NCI-H2107 (cell line): ENCODE measurements at regions not wholly inside any gene's neighbourhood (a gene's known extent, or its start where the extent isn't known, plus 50 kb on each side); places are given as distances from the start of the nearest gene placed in this dataset.

Experiments used
- DNase-seq: peaks from one replicate; lab custom pipeline; 2025; lab: John Stamatoyannopoulos, UW

- DNase-seq = no peak
Observed at GRCh38 chr16:79329967-79330366, 270.6 kb downstream of the MAF start.

- DNase-seq = no peak
Observed at GRCh38 chr16:79329166-79329521, 271.4 kb downstream of the MAF start.

- DNase-seq = no peak
Observed at GRCh38 chr16:79328402-79329165, 272.0 kb downstream of the MAF start.

- DNase-seq = no peak
Observed at GRCh38 chr16:79327836-79328235, 272.7 kb downstream of the MAF start.

- DNase-seq = no peak
Observed at GRCh38 chr16:79326549-79326948, 274.0 kb downstream of the MAF start.

- DNase-seq = no peak
Observed at GRCh38 chr16:79325226-79325945, 275.2 kb downstream of the MAF start.

GRCh38 chr16:79320956-79321355, 279.6 kb downstream of the MAF start:
- DNase-seq = no peak

- no peak for DNase-seq
Observed at GRCh38 chr16:79318143-79318899, 282.2 kb downstream of the MAF start.

- DNase-seq = no peak
Observed at GRCh38 chr16:79317521-79317920, 283.0 kb downstream of the MAF start.

GRCh38 chr16:79317026-79317425, 283.5 kb downstream of the MAF start:
- no peak for DNase-seq

- no peak for DNase-seq
Observed at GRCh38 chr16:79316004-79316458, 284.5 kb downstream of the MAF start.

- no peak for DNase-seq
Observed at GRCh38 chr16:79312502-79312901, 288.0 kb downstream of the MAF start.

- DNase-seq = no peak
Observed at GRCh38 chr16:79310710-79311109, 289.8 kb downstream of the MAF start.

GRCh38 chr16:79309606-79310005, 290.9 kb downstream of the MAF start:
- no peak for DNase-seq

GRCh38 chr16:79307214-79307613, 293.3 kb downstream of the MAF start:
- no peak for DNase-seq

- DNase-seq = no peak
Observed at GRCh38 chr16:79305074-79305473, 295.5 kb downstream of the MAF start.

GRCh38 chr16:79303959-79304387, 296.6 kb downstream of the MAF start:
- DNase-seq = no peak

- no peak for DNase-seq
Observed at GRCh38 chr16:79303206-79303605, 297.3 kb downstream of the MAF start.

GRCh38 chr16:79302731-79303130, 297.8 kb downstream of the MAF start:
- no peak for DNase-seq

GRCh38 chr16:79301051-79301450, 299.5 kb downstream of the MAF start:
- no peak for DNase-seq

- DNase-seq = no peak
Observed at GRCh38 chr16:79298894-79299799, 301.4 kb downstream of the MAF start.

GRCh38 chr16:79298476-79298875, 302.1 kb downstream of the MAF start:
- DNase-seq = no peak
